ENCODE measurements at regions not wholly inside any gene's neighbourhood (a gene's known extent, or its start where the extent isn't known, plus 50 kb on each side); places are given as distances from the start of the nearest gene placed in this dataset.
A peak's percentile ranks its signal among the peaks of the same experiment; 100 is the strongest.
"Not testable (repeated sequence)": the region's sequence is repeated elsewhere in the genome, so short reads cannot be mapped to it uniquely, and the experiment has no call there.

DNA sequence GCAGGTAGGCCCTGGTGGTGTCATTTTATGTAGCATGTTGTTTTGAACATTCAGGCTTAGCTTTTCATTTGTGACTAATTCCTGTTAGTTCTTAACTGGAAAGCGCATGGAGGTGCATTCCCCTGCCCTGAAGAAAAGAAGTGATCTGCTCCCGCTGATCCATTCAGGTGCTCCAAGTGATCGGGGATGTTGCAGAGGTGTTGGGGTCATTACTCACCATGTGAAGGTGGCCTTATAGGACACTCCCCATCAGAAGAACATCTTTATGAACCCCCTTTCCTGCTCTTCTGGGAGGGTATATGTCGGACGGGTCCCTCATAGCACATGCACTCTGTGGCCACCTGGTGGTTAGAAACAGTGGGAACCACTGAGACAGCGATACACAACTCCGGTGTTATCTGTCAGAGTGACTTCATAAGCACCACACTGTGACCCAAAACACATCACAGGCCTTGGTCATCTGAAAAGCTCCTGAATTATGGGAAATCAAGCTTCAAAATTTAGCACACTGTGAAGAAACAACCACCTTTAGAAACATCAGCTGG is 172.5 kb upstream of the NOTCH2NLA start:
- DNase-seq, result not testable (repeated sequence)

GRCh38 chr1:146400173-146401121 is 171.6 kb upstream of the NOTCH2NLA start:
- not testable (repeated sequence) for DNase-seq

GRCh38 chr1:146399225-146399624 is 170.4 kb upstream of the NOTCH2NLA start:
- DNase-seq, result not testable (repeated sequence)

DNA sequence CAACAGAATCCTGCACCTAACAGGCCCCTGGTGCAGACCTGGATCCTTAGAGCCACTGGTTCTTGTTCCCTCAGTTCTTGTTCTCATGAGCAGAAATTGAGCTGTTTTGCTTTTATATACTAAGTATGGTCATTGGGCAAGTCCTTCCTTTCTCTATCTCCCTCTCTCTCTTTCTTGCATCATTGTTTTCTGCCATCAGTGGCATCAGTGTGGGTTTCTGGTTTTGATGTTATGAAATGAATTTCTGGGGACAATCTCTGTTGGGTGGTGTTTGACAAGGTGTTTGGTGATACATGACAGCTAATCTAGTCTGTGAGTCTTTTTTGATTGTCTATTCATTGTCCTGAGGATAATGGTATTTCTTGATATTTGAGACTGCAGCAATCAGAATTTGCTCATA is 168.0 kb upstream of the NOTCH2NLA start:
- not testable (repeated sequence) for DNase-seq

DNA sequence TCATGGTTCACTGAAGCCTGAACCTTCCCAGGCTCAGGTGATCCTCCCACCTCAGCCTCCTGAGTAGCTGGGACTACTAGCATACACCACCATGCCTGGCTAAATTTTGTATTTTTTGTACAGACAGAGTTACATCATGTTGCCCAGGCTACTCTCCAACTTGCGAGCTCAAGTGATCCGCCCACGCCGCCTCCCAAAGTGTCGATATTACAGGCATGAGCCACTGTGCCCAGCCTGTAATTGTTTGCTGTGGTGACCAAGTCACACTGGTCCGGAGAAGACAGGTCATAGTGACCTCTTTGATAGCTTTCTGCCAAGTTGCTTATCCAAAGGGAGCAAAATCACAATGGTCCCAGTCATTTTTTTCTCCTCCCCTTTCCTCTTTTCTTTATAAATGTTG is 167.4 kb upstream of the NOTCH2NLA start:
- not testable (repeated sequence) for DNase-seq

GRCh38 chr1:146393796-146394195 is 165.0 kb upstream of the NOTCH2NLA start:
- not testable (repeated sequence) for DNase-seq

DNA sequence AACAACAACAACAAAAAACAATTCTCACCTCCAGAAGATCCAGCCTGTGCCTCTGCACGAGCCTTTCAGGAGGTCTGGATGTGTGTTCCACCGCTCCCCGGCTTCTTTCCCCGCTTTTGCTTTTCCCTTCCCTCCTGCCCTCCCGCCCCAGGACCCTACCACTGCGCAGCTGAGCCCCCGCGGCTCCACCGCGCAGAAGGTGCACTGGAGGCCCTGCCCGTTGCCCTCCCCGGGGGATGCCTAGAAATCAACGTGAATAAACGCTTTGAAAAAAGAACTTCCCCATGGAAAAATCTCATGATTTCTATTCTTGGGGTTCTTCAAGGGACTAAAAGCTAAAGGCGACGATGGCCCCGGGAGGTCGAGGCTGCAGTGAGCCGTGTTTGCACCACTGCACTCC is 164.3 kb upstream of the NOTCH2NLA start:
- DNase-seq, result not testable (repeated sequence)

- DNase-seq, result not testable (repeated sequence)
These were observed 160.4 kb upstream of the NOTCH2NLA start for GRCh38 chr1:146389178-146389577.

DNA sequence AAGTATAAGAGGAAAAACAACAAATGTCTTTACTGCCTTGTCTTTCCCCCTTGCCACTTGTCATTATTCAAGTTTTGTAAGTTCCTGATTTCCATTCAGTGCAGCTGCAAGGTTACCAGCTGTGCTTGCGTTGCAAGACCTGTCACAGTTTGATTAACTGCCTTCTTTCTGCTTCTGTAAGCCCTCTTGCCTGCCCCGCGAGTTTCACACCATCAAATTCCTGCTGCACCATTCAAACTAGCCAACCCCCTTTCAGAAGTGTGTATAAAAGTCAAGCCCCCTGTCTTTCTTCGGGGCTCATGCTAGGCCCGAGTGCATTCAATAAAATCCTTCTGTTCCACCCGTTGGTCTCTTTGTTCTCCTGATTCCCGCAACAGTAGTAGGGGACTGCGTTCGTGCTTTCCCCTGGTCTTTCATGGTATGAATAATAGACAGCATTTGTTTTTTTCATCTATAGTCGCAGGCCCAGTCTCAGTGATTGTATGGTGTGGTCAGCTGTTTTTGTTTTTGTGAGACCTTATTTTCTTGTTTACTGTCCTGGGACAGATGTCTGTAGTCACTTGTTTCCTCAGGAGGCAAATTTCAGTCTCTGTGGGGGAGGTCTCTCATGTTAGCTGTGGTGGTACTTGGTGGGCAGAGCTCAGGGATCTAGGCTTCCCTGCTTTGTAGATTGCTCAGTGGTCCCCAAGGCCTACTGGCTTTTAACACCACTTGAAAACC is 159.1 kb upstream of the NOTCH2NLA start:
- DNase-seq, result not testable (repeated sequence)

GRCh38 chr1:146386851-146387749 is 158.3 kb upstream of the NOTCH2NLA start:
- DNase-seq, result peak; percentile 92

GRCh38 chr1:146381196-146381595 is 152.4 kb upstream of the NOTCH2NLA start:
- not testable (repeated sequence) for DNase-seq

GRCh38 chr1:146376708-146377496 is 148.1 kb upstream of the NOTCH2NLA start:
- DNase-seq, result peak; percentile 97

DNA sequence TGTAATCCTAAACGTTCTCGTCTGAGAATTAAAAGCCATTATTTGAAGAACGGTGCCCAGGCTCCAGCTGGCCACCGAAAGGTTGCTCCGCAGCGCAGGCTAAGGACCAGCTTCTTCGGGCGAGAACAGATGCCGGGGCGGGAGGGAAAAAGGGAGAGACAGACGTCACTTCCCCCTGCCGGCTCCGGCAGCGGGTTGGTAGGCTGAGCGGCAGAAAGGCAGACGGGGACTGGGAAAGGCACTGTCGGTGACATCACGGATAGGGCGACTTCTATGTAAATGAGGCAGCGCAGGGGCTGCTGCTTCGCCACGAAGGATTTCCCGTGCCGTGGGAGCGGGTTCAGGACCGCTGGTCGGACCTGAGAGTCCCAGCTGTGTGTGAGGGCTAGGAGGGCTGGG is 147.5 kb upstream of the NOTCH2NLA start:
- peak; percentile 66 for DNase-seq

DNA sequence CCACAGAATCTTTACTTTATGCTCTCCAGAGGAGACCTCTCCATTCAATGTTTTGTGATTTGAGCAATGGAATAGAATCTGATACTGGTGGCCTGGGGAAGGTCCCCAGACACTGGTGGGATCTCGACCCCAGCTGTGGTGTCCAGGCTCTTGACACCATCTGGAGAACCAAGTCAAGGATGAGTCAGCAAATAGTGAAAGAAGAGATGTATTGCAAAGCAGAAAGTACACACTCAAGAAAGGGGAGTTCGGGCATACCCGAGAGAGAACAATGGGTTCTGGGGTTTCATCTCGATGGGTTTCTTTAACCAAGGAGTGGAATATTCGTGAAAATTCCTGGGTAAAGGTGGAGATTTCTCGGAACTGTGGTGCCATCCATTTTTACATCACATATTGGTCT is 146.3 kb upstream of the NOTCH2NLA start:
- DNase-seq, result not testable (repeated sequence)

DNA sequence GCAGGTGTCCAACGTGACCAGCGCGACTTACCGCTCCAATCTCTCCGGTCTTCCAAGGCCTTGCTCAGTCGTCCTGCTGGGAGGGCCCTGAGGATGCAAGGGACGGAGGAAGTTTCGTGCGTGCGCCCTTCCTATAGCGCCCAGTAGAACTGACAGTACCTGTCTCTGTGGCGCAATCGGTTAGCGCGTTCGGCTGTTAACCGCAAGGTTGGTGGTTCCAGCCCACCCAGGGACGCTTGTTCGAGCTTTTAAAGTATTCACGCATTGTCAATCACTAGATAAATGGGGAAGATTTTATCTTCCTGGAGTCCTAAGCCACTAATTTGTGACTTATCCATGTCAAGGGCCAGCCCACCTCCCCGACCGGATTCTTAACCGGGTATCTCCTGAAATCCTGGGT is 141.1 kb upstream of the NOTCH2NLA start:
- DNase-seq, result peak; percentile 39

- DNase-seq, result not testable (repeated sequence)
These were observed 126.6 kb upstream of the NOTCH2NLA start for GRCh38 chr1:146355373-146355772.

DNA sequence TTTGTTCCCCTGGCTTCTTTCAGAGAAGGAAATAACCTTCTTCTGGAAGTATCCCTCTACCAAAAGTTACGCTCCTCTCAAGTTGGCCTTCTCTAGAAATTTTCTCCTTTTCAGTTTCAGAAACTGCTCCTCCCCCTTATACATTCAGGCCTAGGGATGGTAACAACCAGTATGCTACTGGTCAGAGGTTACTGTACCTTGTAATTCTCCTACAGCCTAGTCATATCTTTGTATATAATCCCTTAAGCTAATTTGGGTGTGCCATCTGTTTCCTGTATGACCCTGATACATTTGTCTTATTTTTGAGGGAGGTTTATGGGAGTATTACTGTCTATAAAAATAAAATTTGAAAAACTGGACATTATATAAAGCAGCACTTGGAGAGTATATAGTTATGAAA is 98.0 kb upstream of the NOTCH2NLA start:
- not testable (repeated sequence) for DNase-seq

- not testable (repeated sequence) for DNase-seq
These were observed 95.6 kb upstream of the NOTCH2NLA start for GRCh38 chr1:146324463-146324862.

GRCh38 chr1:146323302-146323701 is 94.5 kb upstream of the NOTCH2NLA start:
- DNase-seq, result not testable (repeated sequence)

DNA sequence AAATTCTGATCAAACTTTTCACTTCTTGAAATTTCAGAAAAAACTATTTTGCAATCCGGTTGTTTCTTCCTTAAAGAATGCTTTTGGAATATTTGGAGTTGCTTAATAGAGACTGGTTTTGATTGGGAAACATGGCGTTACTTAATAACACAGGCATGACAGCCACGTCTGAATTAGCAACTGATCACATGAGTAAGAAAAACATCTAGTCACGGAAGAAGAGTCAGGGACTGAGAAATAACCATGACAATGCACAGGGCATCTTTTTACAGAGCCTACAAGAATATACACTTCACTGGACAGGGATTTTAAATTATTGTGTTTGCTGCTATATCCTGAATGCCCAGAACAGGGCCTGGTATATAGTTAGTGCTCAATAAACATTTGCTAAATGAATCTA is 94.1 kb upstream of the NOTCH2NLA start:
- not testable (repeated sequence) for DNase-seq

DNA sequence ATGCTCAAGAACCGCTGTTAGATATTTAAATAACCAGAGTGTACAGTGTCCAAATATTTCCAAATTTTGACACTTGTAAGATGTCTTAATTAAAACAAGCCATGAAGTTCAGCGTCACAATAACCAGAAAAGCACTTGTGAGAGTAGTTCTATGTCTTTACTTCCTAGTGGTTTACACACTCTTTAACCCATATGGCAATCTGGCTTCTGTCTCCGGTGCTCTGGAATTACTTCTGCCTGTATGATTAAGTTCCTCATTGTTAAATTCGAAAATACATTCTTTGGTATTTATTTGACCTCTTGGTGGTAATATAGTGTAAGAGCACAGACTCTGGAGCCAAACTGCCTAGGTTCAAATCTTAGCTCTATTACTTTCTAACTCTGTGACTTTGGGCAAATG is 89.9 kb upstream of the NOTCH2NLA start:
- not testable (repeated sequence) for DNase-seq

Measured in kidney glomerular epithelial cell (primary cell).